ENCODE measurements at regions not wholly inside any gene's neighbourhood (a gene's known extent, or its start where the extent isn't known, plus 50 kb on each side); places are given as distances from the start of the nearest gene placed in this dataset.

GRCh38 chr14:85873006-85873405 lies 343.1 kb downstream of the FLRT2 start (continued):
- no peak for TF ChIP-seq ZNF462 (CRISPR knock-in tag; IDR thresholded peaks at IDR 0.05)
- TF ChIP-seq ZNF331 (CRISPR knock-in tag; IDR thresholded peaks at IDR 0.05; ENCODE audit: low read depth): no peak
- TF ChIP-seq CTCF (conservative IDR thresholded peaks at IDR 0.05; ENCODE audit: low read depth in 2 of 2): no peak
- TF ChIP-seq CREB1 (CRISPR knock-in tag; IDR thresholded peaks at IDR 0.05; ENCODE audit: low read depth): no peak
- no peak for TF ChIP-seq ZNF114 (CRISPR knock-in tag; IDR thresholded peaks at IDR 0.05)
- no peak for TF ChIP-seq REST (IDR thresholded peaks at IDR 0.05; ENCODE audit: unreplicated experiment)
- TF ChIP-seq NANOG (IDR thresholded peaks at IDR 0.05; ENCODE audit: borderline replicate concordance): no peak
- TF ChIP-seq EZH2phosphoT487 (IDR thresholded peaks at IDR 0.05; ENCODE audit: unreplicated experiment): no peak

Measured in GM23338 (cell line).